Suprapubic skin (tissue), 4 donors: ENCODE measurements at regions not wholly inside any gene's neighbourhood (a gene's known extent, or its start where the extent isn't known, plus 50 kb on each side); places are given as distances from the start of the nearest gene placed in this dataset.

Experiments
- CTCF ChIP-seq, 2 donors: fragments of 200-600 bp in 1 of 2; fragments of 450-650 bp in 1 of 2; sonication (generic) in 1 of 2; IDR thresholded peaks; one replicate each; pipeline ENCODE4 v1.5.1; 2016 to 2019; ENCODE audit warnings: antibody characterized with exemption in 2 of 2, mild to moderate bottlenecking in 1 of 2, moderate library complexity in 1 of 2
- POLR2A ChIP-seq, 2 donors: fragments of 450-650 bp; IDR thresholded peaks; one replicate each; pipeline ENCODE4 v1.6.1; 2017; ENCODE audit warnings: antibody characterized with exemption in 2 of 2, mild to moderate bottlenecking in 2 of 2, moderate library complexity in 2 of 2
- POLR2AphosphoS5 ChIP-seq, 3 donors: sonication (generic); formaldehyde crosslinking; IDR thresholded peaks; one replicate each; pipeline ENCODE4 v1.6.1; 2017; ENCODE audit warnings: antibody characterized with exemption in 3 of 3

GRCh38 chr17:15048933-15049794, 216.0 kb downstream of the PMP22 start:
- TF ChIP-seq CTCF (IDR thresholded peaks at IDR 0.05) = no peak
- TF ChIP-seq POLR2AphosphoS5 (IDR thresholded peaks at IDR 0.05) = no peak
- TF ChIP-seq POLR2A (IDR thresholded peaks at IDR 0.05) = no peak
